ENCODE measurements at regions not wholly inside any gene's neighbourhood (a gene's known extent, or its start where the extent isn't known, plus 50 kb on each side); places are given as distances from the start of the nearest gene placed in this dataset.

- TF ChIP-seq POLR2A (IDR thresholded peaks at IDR 0.05) (no peak), CTCF (IDR thresholded peaks at IDR 0.05) (no peak)
These were observed 585.2 kb upstream of the LINC00305 start for GRCh38 chr18:64734063-64734462.
